Mesothelial cell of epicardium (in vitro differentiated cells): ENCODE measurements at regions not wholly inside any gene's neighbourhood (a gene's known extent, or its start where the extent isn't known, plus 50 kb on each side); places are given as distances from the start of the nearest gene placed in this dataset.

Experiments
- DNase-seq, 2 experiments: peaks; one replicate each; pipeline ENCODE4 v3.0.0; 2021; ENCODE audit warnings: low spot score in 2 of 2; ENCODE audit not compliant: unreplicated experiment in 2 of 2
- H3K27ac Mint-ChIP-seq: 2 replicates; pipeline ENCODE4 v1.8.0; 2021; ENCODE audit warnings: mixed read lengths
- H3K27me3 Mint-ChIP-seq: 2 replicates; pipeline ENCODE4 v1.8.0; 2021; ENCODE audit warnings: low read depth, mixed read lengths
- H3K36me3 Mint-ChIP-seq: 2 replicates; pipeline ENCODE4 v1.8.0; 2021; ENCODE audit warnings: mixed read lengths
- H3K4me1 Mint-ChIP-seq: 2 replicates; pipeline ENCODE4 v1.8.0; 2021; ENCODE audit warnings: mixed read lengths
- H3K4me3 Mint-ChIP-seq: 2 replicates; pipeline ENCODE4 v1.8.0; 2021; ENCODE audit warnings: mild to moderate bottlenecking, moderate library complexity, mixed read lengths
- H3K9me3 Mint-ChIP-seq: 2 replicates; pipeline ENCODE4 v1.8.0; 2021; ENCODE audit warnings: mixed read lengths
- TF ChIP-seq, protein P1 (sequence below): fragments of 200-600 bp; sonication (generic); IDR thresholded peaks from one replicate; pipeline ENCODE4 v1.5.0; 2021; ENCODE audit warnings: antibody characterized with exemption; ENCODE audit not compliant: unreplicated experiment

DNA sequence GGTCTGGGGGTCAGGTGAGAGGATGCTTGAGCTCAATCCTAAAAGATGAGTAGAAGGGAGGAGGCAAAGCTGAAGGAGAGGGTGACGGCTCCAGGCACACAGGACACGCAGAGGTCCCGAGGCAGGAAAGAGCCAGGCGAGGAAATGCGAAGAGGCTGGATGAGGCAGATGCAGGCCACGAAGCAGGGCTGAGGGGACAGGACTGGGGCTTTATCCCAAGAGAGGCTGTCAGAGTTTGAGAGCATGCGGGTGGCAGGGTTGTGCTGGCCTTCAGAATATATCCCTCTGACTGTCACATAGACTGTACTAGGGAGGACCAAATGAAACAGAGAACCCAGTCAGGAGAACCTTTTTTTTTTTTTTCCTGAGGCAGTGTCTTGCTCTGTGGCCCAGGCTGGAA is 100.2 kb downstream of the RMI2 start:
- H3K27me3 Mint-ChIP-seq, result no peaks in the 10 kb centered on the region
- no peaks in the 10 kb centered on the region for H3K4me1 Mint-ChIP-seq
- H3K4me3 Mint-ChIP-seq, result no peak overlapping the region
- H3K36me3 Mint-ChIP-seq, result no peaks in the 10 kb centered on the region
- TF ChIP-seq, protein P1, sequence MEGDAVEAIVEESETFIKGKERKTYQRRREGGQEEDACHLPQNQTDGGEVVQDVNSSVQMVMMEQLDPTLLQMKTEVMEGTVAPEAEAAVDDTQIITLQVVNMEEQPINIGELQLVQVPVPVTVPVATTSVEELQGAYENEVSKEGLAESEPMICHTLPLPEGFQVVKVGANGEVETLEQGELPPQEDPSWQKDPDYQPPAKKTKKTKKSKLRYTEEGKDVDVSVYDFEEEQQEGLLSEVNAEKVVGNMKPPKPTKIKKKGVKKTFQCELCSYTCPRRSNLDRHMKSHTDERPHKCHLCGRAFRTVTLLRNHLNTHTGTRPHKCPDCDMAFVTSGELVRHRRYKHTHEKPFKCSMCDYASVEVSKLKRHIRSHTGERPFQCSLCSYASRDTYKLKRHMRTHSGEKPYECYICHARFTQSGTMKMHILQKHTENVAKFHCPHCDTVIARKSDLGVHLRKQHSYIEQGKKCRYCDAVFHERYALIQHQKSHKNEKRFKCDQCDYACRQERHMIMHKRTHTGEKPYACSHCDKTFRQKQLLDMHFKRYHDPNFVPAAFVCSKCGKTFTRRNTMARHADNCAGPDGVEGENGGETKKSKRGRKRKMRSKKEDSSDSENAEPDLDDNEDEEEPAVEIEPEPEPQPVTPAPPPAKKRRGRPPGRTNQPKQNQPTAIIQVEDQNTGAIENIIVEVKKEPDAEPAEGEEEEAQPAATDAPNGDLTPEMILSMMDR, result no peak
- no peak overlapping the region for H3K27ac Mint-ChIP-seq
- peaks cover 13% of the 10 kb centered on the region for H3K9me3 Mint-ChIP-seq
- DNase-seq, result no peak

DNA sequence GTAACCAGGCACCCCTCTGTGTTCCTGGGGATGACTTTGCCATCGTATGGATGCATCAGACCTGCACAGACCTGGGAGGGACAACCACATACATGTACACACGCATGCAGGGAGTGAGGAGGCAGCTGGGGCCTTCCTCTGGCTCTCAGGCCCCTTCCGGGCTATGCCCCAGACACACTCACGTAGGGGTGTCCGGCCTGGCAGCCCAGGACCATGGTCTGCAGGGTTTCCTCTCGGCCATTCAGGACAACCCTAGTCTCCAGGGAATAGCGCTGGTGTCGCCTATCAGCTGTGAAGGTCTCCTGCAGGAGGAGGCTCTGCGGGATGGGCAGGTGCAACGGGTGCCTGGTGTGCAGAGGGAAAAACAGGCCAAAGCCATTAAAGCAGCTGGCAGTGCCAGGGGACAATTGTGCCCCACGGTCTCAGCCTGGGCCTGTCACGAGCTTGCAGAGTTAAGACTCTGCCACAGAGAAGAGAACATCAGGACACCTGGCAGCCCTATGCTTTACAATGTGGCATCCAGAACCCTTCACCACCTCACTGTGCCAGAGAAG is 101.4 kb downstream of the RMI2 start:
- H3K27me3 Mint-ChIP-seq, result no peaks in the 10 kb centered on the region
- no peak overlapping the region for H3K27ac Mint-ChIP-seq
- H3K4me1 Mint-ChIP-seq, result no peaks in the 10 kb centered on the region
- DNase-seq, result no peak
- no peaks in the 10 kb centered on the region for H3K36me3 Mint-ChIP-seq
- TF ChIP-seq, protein P1, result no peak
- peaks cover 3% of the 10 kb centered on the region for H3K9me3 Mint-ChIP-seq
- no peak overlapping the region for H3K4me3 Mint-ChIP-seq

DNA sequence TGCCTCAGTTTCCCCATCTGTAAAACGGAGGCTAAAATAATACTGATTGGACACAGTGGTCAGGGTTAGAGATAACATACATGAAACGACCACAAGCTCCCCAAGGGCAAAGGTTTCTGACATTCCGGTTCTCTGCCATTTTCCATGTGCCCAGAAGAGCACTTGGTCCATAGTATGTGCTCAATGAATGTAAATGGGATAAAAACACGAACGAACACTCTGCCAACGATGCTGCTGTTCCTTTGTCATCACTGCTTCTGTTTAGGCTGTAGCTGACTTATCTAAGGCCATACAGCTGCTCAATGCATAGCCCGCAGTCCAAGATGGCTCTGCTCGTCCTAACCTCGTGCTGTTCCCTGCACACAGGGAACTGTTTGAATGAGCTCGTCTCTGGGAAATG is 102.0 kb downstream of the RMI2 start:
- Mint-ChIP-seq H3K27ac (no peak overlapping the region), H3K4me3 (no peak overlapping the region), H3K27me3 (no peaks in the 10 kb centered on the region), H3K36me3 (no peaks in the 10 kb centered on the region), H3K9me3 (no peaks in the 10 kb centered on the region), H3K4me1 (no peaks in the 10 kb centered on the region)
- TF ChIP-seq, protein P1, result no peak
- no peak for DNase-seq

DNA sequence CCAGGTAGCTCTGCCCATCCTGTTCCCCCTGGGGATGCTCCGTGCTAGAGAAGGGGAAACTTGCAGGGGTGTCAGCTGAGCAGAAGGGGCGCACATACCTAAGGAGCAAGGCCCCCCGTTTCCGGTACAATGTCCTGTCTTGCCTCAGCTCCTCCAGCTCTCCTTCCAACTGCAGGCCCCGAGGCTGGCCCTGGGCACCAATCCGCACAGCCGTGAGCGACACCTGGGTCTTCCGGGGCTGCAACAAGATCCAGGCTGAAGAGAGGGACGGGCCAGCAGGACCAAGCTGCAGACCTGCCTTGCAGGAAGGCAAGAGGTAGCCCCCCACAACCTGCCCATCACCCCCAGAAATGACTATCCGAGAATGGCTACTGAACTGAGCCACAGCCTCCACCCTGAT is 102.6 kb downstream of the RMI2 start:
- no peaks in the 10 kb centered on the region for H3K9me3 Mint-ChIP-seq
- no peak overlapping the region for H3K27ac Mint-ChIP-seq
- H3K4me1 Mint-ChIP-seq, result peaks cover 4% of the 10 kb centered on the region
- TF ChIP-seq, protein P1, result no peak
- H3K4me3 Mint-ChIP-seq, result no peak overlapping the region
- no peaks in the 10 kb centered on the region for H3K27me3 Mint-ChIP-seq
- no peak for DNase-seq
- H3K36me3 Mint-ChIP-seq, result no peaks in the 10 kb centered on the region

DNA sequence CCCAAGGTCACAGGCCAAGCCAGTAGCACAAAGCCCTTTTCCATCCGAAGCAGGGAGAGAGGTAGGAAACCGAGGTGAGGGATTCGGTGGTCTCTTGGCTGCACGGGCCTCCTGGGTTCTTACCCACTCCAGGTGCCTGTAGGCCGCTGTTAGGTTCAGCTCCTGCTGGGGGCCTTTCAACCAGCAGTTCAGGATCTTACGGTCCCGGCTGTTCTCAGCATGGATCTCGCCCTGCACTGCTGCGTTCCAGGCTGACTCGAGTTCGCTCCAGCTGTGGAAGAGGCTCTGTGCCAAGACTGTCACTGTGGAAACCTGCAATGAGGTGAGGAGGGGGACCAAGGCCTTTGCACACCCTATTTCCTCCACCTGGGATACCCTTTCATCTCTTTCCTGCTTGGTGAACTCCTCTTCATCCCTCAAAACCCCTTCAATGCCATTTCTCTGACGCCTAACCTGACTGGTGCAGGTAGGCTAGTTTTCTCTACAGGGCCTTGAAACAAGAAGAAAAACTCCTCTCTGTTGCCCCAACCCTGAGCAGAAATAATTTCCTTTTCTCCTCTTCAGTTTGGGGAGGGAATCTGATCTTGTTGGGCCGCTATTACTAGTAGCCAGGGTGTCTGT is 103.6 kb downstream of the RMI2 start:
- Mint-ChIP-seq H3K4me1 (peaks cover 11% of the 10 kb centered on the region), H3K27ac (no peak overlapping the region), H3K9me3 (no peaks in the 10 kb centered on the region), H3K36me3 (no peaks in the 10 kb centered on the region), H3K27me3 (no peaks in the 10 kb centered on the region), H3K4me3 (no peak overlapping the region)
- TF ChIP-seq, protein P1, result no peak
- DNase-seq, result no peak
